CD14-positive monocyte (primary cell): ENCODE measurements at regions not wholly inside any gene's neighbourhood (a gene's known extent, or its start where the extent isn't known, plus 50 kb on each side); places are given as distances from the start of the nearest gene placed in this dataset.

Source experiments
- DNase-seq, 3 donors: peaks; one replicate each; pipeline ENCODE4 v3.0.0-alpha.2; 2011 to 2022
- H2AFZ ChIP-seq: 2 replicates; pipeline ENCODE4 v1.6.0; 2012; ENCODE audit warnings: mild to moderate bottlenecking, low read depth, low read length, inconsistent platforms; ENCODE audit not compliant: insufficient read depth, poor library complexity, severe bottlenecking
- H3K27ac ChIP-seq, 2 donors: 1 replicate in 1 of 2; 2 replicates in 1 of 2; pipeline ENCODE4 v1.5.1; 2012 to 2013; ENCODE audit warnings: low read length in 2 of 2, control low read depth in 1 of 2, inconsistent platforms in 1 of 2, low read depth in 1 of 2, mild to moderate bottlenecking in 1 of 2
- H3K27me3 ChIP-seq, 2 donors: one replicate each; pipeline versions ENCODE4 v1.6.0 to v1.6.1; 2011 to 2013; ENCODE audit warnings: low read length in 2 of 2; ENCODE audit not compliant: control insufficient read depth in 2 of 2, insufficient read depth in 2 of 2
- H3K36me3 ChIP-seq, 2 donors: replicated peaks in 1 of 2; 1 replicate in 1 of 2; 2 replicates in 1 of 2; pipeline versions ENCODE4 v1.5.1 to v1.6.1; 2012 to 2013; ENCODE audit warnings: low read length in 2 of 2, control low read depth in 1 of 2, inconsistent platforms in 1 of 2, mild to moderate bottlenecking in 1 of 2; ENCODE audit not compliant: insufficient read depth in 2 of 2, control insufficient read depth in 1 of 2
- H3K4me1 ChIP-seq, 2 donors: 1 replicate in 1 of 2; 2 replicates in 1 of 2; pipeline versions ENCODE4 v1.5.1 to v1.6.1; 2012 to 2013; ENCODE audit warnings: low read length in 2 of 2, control low read depth in 1 of 2, inconsistent platforms in 1 of 2, mild to moderate bottlenecking in 1 of 2, moderate library complexity in 1 of 2; ENCODE audit not compliant: insufficient read depth in 2 of 2, control insufficient read depth in 1 of 2
- H3K4me2 ChIP-seq: replicated peaks from 2 replicates; pipeline ENCODE3; 2012; ENCODE audit warnings: low read length, moderate library complexity, mild to moderate bottlenecking; ENCODE audit not compliant: poor library complexity, severe bottlenecking; ENCODE audit errors: extremely low read depth
- H3K4me3 ChIP-seq, 3 experiments: fragments of 200-600 bp in 1 of 3; sonication (generic) in 1 of 3; replicated peaks in 1 of 3; 1 replicate in 2 of 3; 2 replicates in 1 of 3; pipeline ENCODE4 v1.5.1; 2011 to 2013; ENCODE audit warnings: low read length in 3 of 3, mild to moderate bottlenecking in 3 of 3, control low read depth in 2 of 3, low read depth in 2 of 3, inconsistent platforms in 1 of 3, moderate library complexity in 1 of 3
- H3K79me2 ChIP-seq: 2 replicates; pipeline ENCODE4 v1.6.0; 2012; ENCODE audit warnings: mild to moderate bottlenecking, control low read depth, inconsistent platforms, low read length, moderate library complexity; ENCODE audit not compliant: insufficient read depth
- H3K9ac ChIP-seq: 2 replicates; pipeline ENCODE4 v1.6.0; 2017; ENCODE audit warnings: low read length, mild to moderate bottlenecking; ENCODE audit not compliant: insufficient read depth, poor library complexity, severe bottlenecking
- H3K9me3 ChIP-seq, 2 donors: replicated peaks in 1 of 2; 1 replicate in 1 of 2; 2 replicates in 1 of 2; pipeline versions ENCODE4 v1.5.1 to v1.6.1; 2012 to 2013; ENCODE audit warnings: low read length in 2 of 2, control low read depth in 1 of 2; ENCODE audit not compliant: control insufficient read depth in 1 of 2, insufficient read depth in 1 of 2
- H4K20me1 ChIP-seq: 2 replicates; pipeline ENCODE4 v1.6.0; 2012; ENCODE audit warnings: mild to moderate bottlenecking, low read length, control low read depth, moderate library complexity; ENCODE audit not compliant: insufficient read depth
- H3K27ac Mint-ChIP-seq, 7 donors: one replicate each; pipeline ENCODE4 v1.8.0; 2020; ENCODE audit warnings: mild to moderate bottlenecking in 7 of 7, mixed read lengths in 7 of 7, moderate library complexity in 6 of 7, inconsistent platforms in 2 of 7
- H3K27me3 Mint-ChIP-seq, 3 donors: one replicate each; pipeline ENCODE4 v1.8.0; 2021 to 2022; ENCODE audit warnings: low read depth in 3 of 3, mild to moderate bottlenecking in 3 of 3, mixed read lengths in 3 of 3, moderate library complexity in 3 of 3, inconsistent platforms in 1 of 3
- H3K36me3 Mint-ChIP-seq, 2 donors: one replicate each; pipeline ENCODE4 v1.8.0; 2020; ENCODE audit warnings: mixed read lengths in 2 of 2, inconsistent platforms in 1 of 2, mild to moderate bottlenecking in 1 of 2
- H3K4me1 Mint-ChIP-seq: one replicate; pipeline ENCODE4 v1.8.0; 2020; ENCODE audit warnings: mild to moderate bottlenecking, mixed read lengths
- H3K4me3 Mint-ChIP-seq, 2 donors: one replicate each; pipeline ENCODE4 v1.8.0; 2020; ENCODE audit warnings: mild to moderate bottlenecking in 2 of 2, mixed read lengths in 2 of 2, moderate library complexity in 1 of 2
- H3K9me3 Mint-ChIP-seq, 7 donors: one replicate each; pipeline ENCODE4 v1.8.0; 2020 to 2022; ENCODE audit warnings: mixed read lengths in 7 of 7, mild to moderate bottlenecking in 6 of 7, moderate library complexity in 6 of 7, inconsistent platforms in 2 of 7
- CTCF ChIP-seq: fragments of 200-600 bp; IDR thresholded peaks from one replicate; pipeline ENCODE4 v1.8.0; 2022; ENCODE audit warnings: antibody characterized with exemption, mild to moderate bottlenecking
- WGBS: methylation state at CpG from one replicate; pipeline ENCODE4 v1.1.5; 2013; ENCODE audit warnings: missing lambda C conversion rate; ENCODE audit not compliant: insufficient coverage; 5-methylcytosine and 5-hydroxymethylcytosine counted together
- intact Hi-C, 2 donors: fragments of 100-400 bp; cut with micrococcal nuclease; formaldehyde crosslinking; loops; one replicate each; pipeline versions ENCODE4 v1.15.0 to v1.15.1; 2023

GRCh38 chr11:11137339-11137738 lies 215.7 kb downstream of the CSNK2A3 start:
- H3K4me3 ChIP-seq = no peak overlapping the region
- 0% methylated on average over 1 of the region's 1 CpG for WGBS
- no peak for TF ChIP-seq CTCF
- no peaks in the 10 kb centered on the region for H3K4me1 ChIP-seq
- H3K27me3 ChIP-seq = no peaks in the 10 kb centered on the region
- H3K4me3 Mint-ChIP-seq = no peak overlapping the region
- no peak overlapping the region for H3K27ac ChIP-seq
- H3K9ac ChIP-seq = no peak overlapping the region
- peaks cover 0 to 3% (median 2%) of the 10 kb centered on the region in 3 donors for H3K27me3 Mint-ChIP-seq
- no peaks in the 10 kb centered on the region for H3K36me3 Mint-ChIP-seq
- intact Hi-C loops = no loop called here
- H2AFZ ChIP-seq = no peak overlapping the region
- no peaks in the 10 kb centered on the region for H3K4me1 Mint-ChIP-seq
- no peaks in the 10 kb centered on the region for H3K79me2 ChIP-seq
- no peaks in the 10 kb centered on the region for H3K9me3 ChIP-seq
- H3K4me2 ChIP-seq = no peak overlapping the region
- H4K20me1 ChIP-seq = no peaks in the 10 kb centered on the region
- no peaks in the 10 kb centered on the region for H3K36me3 ChIP-seq
- H3K27ac Mint-ChIP-seq = no peak overlapping the region
- no peak for DNase-seq
- peaks cover 0 to under 1% (median 0%) of the 10 kb centered on the region in 7 donors for H3K9me3 Mint-ChIP-seq

GRCh38 chr11:11135820-11136476 lies 217.1 kb downstream of the CSNK2A3 start:
- Histone ChIP-seq H3K27ac (no peak overlapping the region), H3K4me1 (no peaks in the 10 kb centered on the region), H2AFZ (no peak overlapping the region), H3K9me3 (no peaks in the 10 kb centered on the region), H3K79me2 (no peaks in the 10 kb centered on the region), H3K4me3 (no peak overlapping the region), H4K20me1 (no peaks in the 10 kb centered on the region), H3K36me3 (no peaks in the 10 kb centered on the region), H3K4me2 (no peak overlapping the region), H3K27me3 (no peaks in the 10 kb centered on the region), H3K9ac (no peak overlapping the region)
- no peaks in the 10 kb centered on the region for H3K9me3 Mint-ChIP-seq
- H3K36me3 Mint-ChIP-seq = no peaks in the 10 kb centered on the region
- H3K27ac Mint-ChIP-seq = no peak overlapping the region
- peaks cover 0 to 3% (median 0%) of the 10 kb centered on the region in 3 donors for H3K27me3 Mint-ChIP-seq
- WGBS = 100% methylated on average over 1 of the region's 2 CpGs
- no peaks in the 10 kb centered on the region for H3K4me1 Mint-ChIP-seq
- intact Hi-C loops = no loop called here
- no peak for TF ChIP-seq CTCF
- DNase-seq = no peak
- no peak overlapping the region for H3K4me3 Mint-ChIP-seq
